ENCODE measurements at regions not wholly inside any gene's neighbourhood (a gene's known extent, or its start where the extent isn't known, plus 50 kb on each side); places are given as distances from the start of the nearest gene placed in this dataset.

DNA sequence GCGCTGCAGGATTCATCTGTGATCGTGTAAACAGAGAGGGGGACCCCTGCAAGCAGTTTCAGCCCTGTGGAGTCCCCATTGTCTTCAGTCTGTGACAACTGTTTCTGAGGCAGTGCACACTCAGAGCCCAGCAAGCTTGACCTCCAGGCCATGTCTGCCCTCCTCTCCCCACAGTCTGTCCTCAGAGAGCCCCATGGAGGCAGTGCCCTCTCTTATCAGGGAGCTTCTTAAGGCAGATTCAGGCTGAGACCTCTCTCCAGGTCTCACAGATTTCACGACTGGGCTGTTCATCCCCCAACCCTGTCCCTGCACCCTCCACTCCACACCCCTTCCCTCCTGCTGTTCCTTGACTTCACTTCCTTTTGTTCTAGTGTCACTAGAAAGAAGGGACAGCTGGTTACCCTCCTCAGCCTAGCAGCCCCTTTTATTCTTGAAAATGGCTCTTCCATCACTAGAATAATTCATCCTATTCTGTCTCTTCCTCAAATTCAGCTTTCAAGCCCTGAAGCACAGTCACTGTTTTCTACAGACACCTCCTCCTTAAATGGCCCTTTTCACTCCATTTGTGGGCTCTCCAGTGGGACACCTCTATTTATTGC is 218.4 kb downstream of the MED10 start:
- H3K4me3 ChIP-seq (replicated peaks in 1 of 2; ENCODE audit: low read depth in 2 of 2, low read length in 2 of 2): no peak overlapping the region
- DNase-seq (ENCODE audit: low read depth in 2 of 2): no peak
- TF ChIP-seq, protein P1, sequence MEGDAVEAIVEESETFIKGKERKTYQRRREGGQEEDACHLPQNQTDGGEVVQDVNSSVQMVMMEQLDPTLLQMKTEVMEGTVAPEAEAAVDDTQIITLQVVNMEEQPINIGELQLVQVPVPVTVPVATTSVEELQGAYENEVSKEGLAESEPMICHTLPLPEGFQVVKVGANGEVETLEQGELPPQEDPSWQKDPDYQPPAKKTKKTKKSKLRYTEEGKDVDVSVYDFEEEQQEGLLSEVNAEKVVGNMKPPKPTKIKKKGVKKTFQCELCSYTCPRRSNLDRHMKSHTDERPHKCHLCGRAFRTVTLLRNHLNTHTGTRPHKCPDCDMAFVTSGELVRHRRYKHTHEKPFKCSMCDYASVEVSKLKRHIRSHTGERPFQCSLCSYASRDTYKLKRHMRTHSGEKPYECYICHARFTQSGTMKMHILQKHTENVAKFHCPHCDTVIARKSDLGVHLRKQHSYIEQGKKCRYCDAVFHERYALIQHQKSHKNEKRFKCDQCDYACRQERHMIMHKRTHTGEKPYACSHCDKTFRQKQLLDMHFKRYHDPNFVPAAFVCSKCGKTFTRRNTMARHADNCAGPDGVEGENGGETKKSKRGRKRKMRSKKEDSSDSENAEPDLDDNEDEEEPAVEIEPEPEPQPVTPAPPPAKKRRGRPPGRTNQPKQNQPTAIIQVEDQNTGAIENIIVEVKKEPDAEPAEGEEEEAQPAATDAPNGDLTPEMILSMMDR (IDR thresholded peaks at IDR 0.05; ENCODE audit: low read depth, low read length): no peak

DNA sequence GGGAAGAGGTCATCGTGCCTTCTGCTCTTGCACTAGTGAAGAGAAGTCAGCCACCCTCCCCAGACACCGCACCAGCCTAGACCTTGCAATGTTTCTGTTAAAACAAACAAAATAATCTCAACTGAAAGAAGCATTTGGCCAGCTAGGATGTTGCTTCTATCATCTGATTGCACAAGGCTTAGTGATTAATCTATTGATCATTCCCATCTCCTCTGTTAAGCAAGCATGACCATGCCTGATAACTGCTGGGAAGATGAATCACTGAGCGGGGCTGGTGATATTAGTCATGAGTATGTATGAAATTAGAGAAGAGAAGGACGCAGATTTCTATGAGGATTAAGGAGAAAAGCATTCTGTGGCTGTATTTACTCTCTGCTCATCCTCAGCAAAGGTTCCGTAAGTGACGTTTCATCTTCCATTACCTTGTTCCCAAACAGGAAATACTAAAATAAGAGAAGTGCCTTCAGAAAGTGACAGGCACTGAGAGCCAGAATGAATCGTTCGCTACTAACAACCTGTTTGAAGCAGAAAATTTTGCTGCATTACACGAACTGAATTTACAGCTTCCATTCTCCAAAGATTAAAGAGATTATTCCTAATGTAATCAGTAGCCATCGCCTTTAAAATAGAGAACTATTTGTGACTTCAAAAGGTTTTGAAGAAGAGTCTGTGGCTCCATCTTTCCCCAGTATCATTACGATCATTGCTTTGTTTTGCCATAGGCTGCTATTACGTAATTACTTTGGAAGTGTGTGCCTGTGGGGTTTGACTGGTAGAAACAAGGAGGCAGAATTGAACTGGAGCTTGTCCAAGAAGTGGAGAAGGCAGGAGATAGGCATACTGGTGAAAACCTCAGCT is 219.1 kb downstream of the MED10 start:
- H3K4me3 ChIP-seq (replicated peaks in 1 of 2; ENCODE audit: low read depth in 2 of 2, low read length in 2 of 2): no peak overlapping the region
- peak; percentile 57 to 93 for DNase-seq (ENCODE audit: low read depth in 2 of 2)
- TF ChIP-seq, protein P1 (IDR thresholded peaks at IDR 0.05; ENCODE audit: low read depth, low read length): no peak

DNA sequence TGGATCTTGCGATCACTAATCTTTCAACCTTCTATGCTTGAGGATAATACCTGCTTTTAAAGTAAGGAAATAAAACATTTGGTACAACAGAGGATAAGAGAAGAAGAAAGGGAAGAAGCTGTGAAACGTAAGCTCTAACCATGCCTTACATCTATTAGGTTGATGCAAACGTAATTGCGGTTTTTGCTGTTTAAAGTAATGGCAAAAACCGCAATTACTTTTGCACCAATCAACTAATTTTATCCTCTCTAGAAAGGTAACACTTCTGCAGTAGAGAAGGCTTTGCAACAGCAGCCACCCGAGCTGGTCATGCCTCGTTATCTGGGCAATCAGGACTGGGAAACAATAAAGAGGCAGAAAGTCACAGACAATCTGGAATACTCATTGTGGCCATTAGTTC is 224.1 kb downstream of the MED10 start:
- DNase-seq (ENCODE audit: low read depth in 2 of 2): no peak
- H3K4me3 ChIP-seq (replicated peaks in 1 of 2; ENCODE audit: low read depth in 2 of 2, low read length in 2 of 2): no peak overlapping the region
- TF ChIP-seq, protein P1 (IDR thresholded peaks at IDR 0.05; ENCODE audit: low read depth, low read length): no peak

DNA sequence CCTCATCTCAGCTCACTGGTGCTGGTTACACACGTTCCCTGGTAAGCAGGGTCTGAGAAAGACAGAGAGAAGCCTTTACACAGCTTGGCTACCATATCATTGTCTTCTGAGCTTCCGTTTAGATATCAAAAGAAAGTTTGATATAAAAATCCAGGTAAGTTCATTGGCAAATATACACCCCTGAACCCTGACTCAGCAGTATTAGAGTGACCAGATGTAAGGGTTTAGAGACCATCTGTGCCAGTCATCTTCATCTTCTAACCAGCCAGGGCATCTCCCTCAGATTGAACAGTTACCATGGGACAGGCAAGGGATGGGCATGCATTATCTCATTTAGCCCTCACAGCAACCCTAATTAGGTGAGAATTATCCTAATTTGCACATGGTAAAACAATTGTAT is 232.1 kb downstream of the MED10 start:
- no peak overlapping the region for H3K4me3 ChIP-seq (replicated peaks in 1 of 2; ENCODE audit: low read depth in 2 of 2, low read length in 2 of 2)
- no peak for DNase-seq (ENCODE audit: low read depth in 2 of 2)
- TF ChIP-seq, protein P1 (IDR thresholded peaks at IDR 0.05; ENCODE audit: low read depth, low read length): no peak

DNA sequence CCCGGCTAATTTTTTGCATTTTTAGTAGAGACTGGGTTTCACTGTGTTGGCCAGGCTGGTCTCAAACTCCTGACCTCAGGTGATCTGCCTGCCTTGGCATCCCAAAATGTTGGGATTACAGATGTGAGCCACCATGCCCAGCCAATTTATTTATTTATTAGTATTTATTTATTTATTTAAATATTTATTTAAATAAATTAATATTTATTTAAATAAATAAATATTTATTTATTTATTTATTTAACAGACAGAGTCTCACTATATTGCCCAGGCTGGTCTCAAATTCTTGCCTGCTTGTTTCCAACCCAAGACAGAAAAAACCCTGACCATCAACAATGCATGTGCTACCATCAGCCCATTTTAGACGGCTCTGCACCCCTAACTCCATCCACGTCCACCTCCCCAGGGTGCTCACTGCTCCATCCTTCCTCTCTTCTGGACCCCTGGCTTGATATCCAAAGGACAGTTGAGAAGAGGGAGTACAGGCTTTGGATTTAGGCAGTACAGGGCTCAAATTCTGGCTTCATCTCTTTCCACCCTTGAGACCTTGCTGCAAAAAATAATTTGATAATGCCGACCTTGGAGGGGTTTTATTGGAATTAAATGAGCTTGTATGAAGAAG is 232.6 kb downstream of the MED10 start:
- TF ChIP-seq, protein P1 (IDR thresholded peaks at IDR 0.05; ENCODE audit: low read depth, low read length): no peak
- no peak for DNase-seq (ENCODE audit: low read depth in 2 of 2)
- no peak overlapping the region for H3K4me3 ChIP-seq (replicated peaks in 1 of 2; ENCODE audit: low read depth in 2 of 2, low read length in 2 of 2)

DNA sequence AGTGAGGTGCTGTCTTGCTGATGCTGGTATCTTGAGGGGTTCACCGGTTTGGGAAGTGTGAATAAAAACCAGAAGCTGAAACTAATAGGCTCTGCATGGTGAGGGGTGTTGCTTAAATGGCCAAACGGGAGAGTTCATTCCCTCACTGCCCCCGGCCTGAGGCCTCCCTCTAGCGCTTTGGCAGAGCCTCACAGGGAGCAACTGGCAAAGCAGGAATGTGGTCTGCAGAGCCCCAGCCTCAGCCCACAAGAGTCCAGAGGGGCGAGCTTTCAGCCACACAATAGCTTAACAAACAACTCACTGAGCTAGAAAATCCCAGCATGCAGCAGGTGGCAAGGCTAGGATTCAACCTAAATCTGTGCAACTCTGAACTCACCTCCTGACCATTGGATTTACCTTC is 234.8 kb downstream of the MED10 start:
- H3K4me3 ChIP-seq (replicated peaks in 1 of 2; ENCODE audit: low read depth in 2 of 2, low read length in 2 of 2): no peak overlapping the region
- TF ChIP-seq, protein P1 (IDR thresholded peaks at IDR 0.05; ENCODE audit: low read depth, low read length): no peak
- no peak for DNase-seq (ENCODE audit: low read depth in 2 of 2)
